ENCODE measurements at regions not wholly inside any gene's neighbourhood (a gene's known extent, or its start where the extent isn't known, plus 50 kb on each side); places are given as distances from the start of the nearest gene placed in this dataset.

DNA sequence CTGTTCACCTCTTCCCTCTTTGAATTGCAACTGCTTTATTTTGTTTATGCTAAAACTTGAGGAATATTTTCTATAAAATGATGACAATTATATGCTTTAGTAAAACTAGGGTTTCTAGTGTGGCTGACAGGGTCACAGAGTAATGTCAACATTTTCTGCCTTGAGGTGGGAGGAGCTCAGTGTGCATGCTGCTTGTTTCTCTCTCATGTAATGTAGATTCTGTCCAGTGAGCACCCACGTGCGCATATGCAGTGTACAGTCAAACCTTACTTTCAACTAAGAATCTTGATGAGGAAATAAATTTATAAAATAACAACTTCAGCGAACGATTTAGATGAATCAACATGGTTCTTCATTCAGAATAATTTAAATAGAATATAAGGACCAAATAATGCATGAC, 603.9 kb downstream of the PCDH17 start:
- Histone ChIP-seq H2AFZ (ENCODE audit: low read depth) (no peak overlapping the region), H3K27ac (ENCODE audit: low read depth in 2 of 2, low read length in 1 of 2) (no peak overlapping the region), H3K9me3 (no peaks in the 10 kb centered on the region; the same call in 1 of the 2 replicates), H3K4me3 (ENCODE audit: low read depth in 2 of 2, low read length in 1 of 2) (no peak overlapping the region), H3K27me3 (ENCODE audit: insufficient read depth) (no peaks in the 10 kb centered on the region), H3K36me3 (replicated peaks in 1 of 2; ENCODE audit: control insufficient read depth in 1 of 2, insufficient read depth in 2 of 2, low read length in 1 of 2) (no peaks in the 10 kb centered on the region), H3K9me2 (no peaks in the 10 kb centered on the region), H4K20me1 (ENCODE audit: insufficient read depth) (no peaks in the 10 kb centered on the region), H3K79me2 (ENCODE audit: insufficient read depth) (no peaks in the 10 kb centered on the region), H3K9ac (no peak overlapping the region), H3F3A (replicated peaks; ENCODE audit: insufficient read depth) (no peaks in the 10 kb centered on the region), H3K4me1 (ENCODE audit: control insufficient read depth in 1 of 2, insufficient read depth in 2 of 2, low read depth in 1 of 2, low read length in 1 of 2) (no peaks in the 10 kb centered on the region), H3K4me2 (no peak overlapping the region)
- no peak for TF ChIP-seq RFX5 (IDR thresholded peaks at IDR 0.05; ENCODE audit: low read length)
- no peak for TF ChIP-seq GATA2 (CRISPR knock-in tag; IDR thresholded peaks at IDR 0.05)
- TF ChIP-seq TCF12 (IDR thresholded peaks at IDR 0.05) = no peak
- TF ChIP-seq RAD21 (IDR thresholded peaks at IDR 0.05; ENCODE audit: low read length) = no peak
- TF ChIP-seq SIN3A (IDR thresholded peaks at IDR 0.05; ENCODE audit: borderline replicate concordance, low read depth, low read length) = no peak
- TF ChIP-seq TAF1 (IDR thresholded peaks at IDR 0.05; ENCODE audit: borderline replicate concordance, low read depth, low read length) = no peak
- TF ChIP-seq NFIC (IDR thresholded peaks at IDR 0.05; ENCODE audit: borderline replicate concordance) = no peak
- TF ChIP-seq, protein P1, sequence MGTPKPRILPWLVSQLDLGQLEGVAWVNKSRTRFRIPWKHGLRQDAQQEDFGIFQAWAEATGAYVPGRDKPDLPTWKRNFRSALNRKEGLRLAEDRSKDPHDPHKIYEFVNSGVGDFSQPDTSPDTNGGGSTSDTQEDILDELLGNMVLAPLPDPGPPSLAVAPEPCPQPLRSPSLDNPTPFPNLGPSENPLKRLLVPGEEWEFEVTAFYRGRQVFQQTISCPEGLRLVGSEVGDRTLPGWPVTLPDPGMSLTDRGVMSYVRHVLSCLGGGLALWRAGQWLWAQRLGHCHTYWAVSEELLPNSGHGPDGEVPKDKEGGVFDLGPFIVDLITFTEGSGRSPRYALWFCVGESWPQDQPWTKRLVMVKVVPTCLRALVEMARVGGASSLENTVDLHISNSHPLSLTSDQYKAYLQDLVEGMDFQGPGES (IDR thresholded peaks at IDR 0.05; ENCODE audit: low read depth, low read length) = no peak
- TF ChIP-seq ELF1 (IDR thresholded peaks at IDR 0.05) = no peak
- TF ChIP-seq, protein P2, sequence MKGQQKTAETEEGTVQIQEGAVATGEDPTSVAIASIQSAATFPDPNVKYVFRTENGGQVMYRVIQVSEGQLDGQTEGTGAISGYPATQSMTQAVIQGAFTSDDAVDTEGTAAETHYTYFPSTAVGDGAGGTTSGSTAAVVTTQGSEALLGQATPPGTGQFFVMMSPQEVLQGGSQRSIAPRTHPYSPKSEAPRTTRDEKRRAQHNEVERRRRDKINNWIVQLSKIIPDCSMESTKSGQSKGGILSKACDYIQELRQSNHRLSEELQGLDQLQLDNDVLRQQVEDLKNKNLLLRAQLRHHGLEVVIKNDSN (IDR thresholded peaks at IDR 0.05; ENCODE audit: borderline replicate concordance, low read depth) = no peak
- no peak for TF ChIP-seq MXI1 (IDR thresholded peaks at IDR 0.05; ENCODE audit: low read depth, low read length)
- no peak for TF ChIP-seq SMC3 (IDR thresholded peaks at IDR 0.05; ENCODE audit: low read depth, low read length)
- ChIA-PET CTCF (no interaction called here), POLR2A (no interaction called here)
- WGBS (ENCODE audit: low lambda C conversion rate) = 54% methylated on average over 4 of the region's 4 CpGs
- peak; percentile 8 for DNase-seq

DNA sequence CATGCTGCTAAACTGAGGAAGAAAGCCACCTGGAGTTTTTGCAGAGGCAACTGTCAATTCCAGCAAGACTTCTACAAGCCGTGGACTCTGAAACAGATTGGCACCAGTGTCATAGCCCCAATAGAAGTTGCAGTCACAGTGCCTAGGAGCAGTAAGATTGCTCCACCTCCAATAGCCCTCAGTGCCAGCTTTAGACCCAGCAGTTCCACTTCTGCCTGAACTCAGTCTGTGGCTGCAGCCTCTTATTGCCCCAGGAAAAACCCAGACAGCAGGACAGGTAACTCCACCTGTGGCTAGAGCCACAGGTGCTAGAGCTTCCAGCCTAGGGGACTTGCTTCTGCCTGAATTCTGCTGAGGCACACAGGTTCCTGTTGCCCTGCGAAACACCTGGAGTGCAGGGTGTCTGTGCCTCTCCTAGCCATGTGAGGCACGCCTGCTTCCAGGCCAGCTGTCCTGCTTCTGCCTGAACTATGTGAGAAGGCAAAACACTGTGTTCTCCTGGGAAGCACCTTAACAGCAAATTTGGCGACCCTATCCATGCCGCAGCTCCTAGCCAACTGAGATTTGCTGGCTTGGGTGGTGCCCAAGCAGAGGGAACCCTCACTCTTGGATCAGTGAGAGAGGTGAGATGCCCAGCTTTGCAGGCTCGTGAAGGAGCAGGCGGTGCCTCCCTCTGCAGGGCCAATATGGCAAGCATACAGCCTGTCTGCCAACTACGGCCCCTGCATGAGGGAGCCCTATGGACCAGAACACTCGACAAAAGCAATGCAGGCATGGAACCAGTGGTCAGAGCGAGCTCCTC, 607.6 kb downstream of the PCDH17 start:
- no peak overlapping the region for H3K27ac ChIP-seq (ENCODE audit: low read depth in 2 of 2, low read length in 1 of 2)
- H3K9me2 ChIP-seq = no peaks in the 10 kb centered on the region
- H3F3A ChIP-seq (replicated peaks; ENCODE audit: insufficient read depth) = no peaks in the 10 kb centered on the region
- no peak overlapping the region for H3K4me3 ChIP-seq (ENCODE audit: low read depth in 2 of 2, low read length in 1 of 2)
- H3K4me2 ChIP-seq = no peak overlapping the region
- no peak overlapping the region for H3K9ac ChIP-seq
- H3K4me1 ChIP-seq (ENCODE audit: control insufficient read depth in 1 of 2, insufficient read depth in 2 of 2, low read depth in 1 of 2, low read length in 1 of 2) = no peaks in the 10 kb centered on the region
- H3K27me3 ChIP-seq (ENCODE audit: insufficient read depth) = no peaks in the 10 kb centered on the region
- no peaks in the 10 kb centered on the region for H3K9me3 ChIP-seq
- no peaks in the 10 kb centered on the region for H3K79me2 ChIP-seq (ENCODE audit: insufficient read depth)
- no peak overlapping the region for H2AFZ ChIP-seq (ENCODE audit: low read depth)
- CTCF ChIA-PET = no interaction called here
- POLR2A ChIA-PET = no interaction called here
- 0% methylated on average over 1 of the region's 10 CpGs for WGBS (ENCODE audit: low lambda C conversion rate)
- no peaks in the 10 kb centered on the region for H4K20me1 ChIP-seq (ENCODE audit: insufficient read depth)
- no peak for DNase-seq
- no peak for TF ChIP-seq SMC3 (IDR thresholded peaks at IDR 0.05; ENCODE audit: low read depth, low read length)
- TF ChIP-seq EZH2phosphoT487 (IDR thresholded peaks at IDR 0.05; ENCODE audit: borderline replicate concordance, low read depth) = no peak
- no peak for TF ChIP-seq TEAD4 (IDR thresholded peaks at IDR 0.05; ENCODE audit: borderline replicate concordance, insufficient read depth)
- TF ChIP-seq RCOR1 (IDR thresholded peaks at IDR 0.05; ENCODE audit: low read length) = no peak
- no peak for TF ChIP-seq SIN3A (IDR thresholded peaks at IDR 0.05; ENCODE audit: borderline replicate concordance, low read depth, low read length)
- no peak for TF ChIP-seq ELF1 (IDR thresholded peaks at IDR 0.05)
- TF ChIP-seq TAF1 (IDR thresholded peaks at IDR 0.05; ENCODE audit: borderline replicate concordance, low read depth, low read length) = no peak
- TF ChIP-seq NFIC (IDR thresholded peaks at IDR 0.05; ENCODE audit: borderline replicate concordance) = no peak
- TF ChIP-seq, protein P3, sequence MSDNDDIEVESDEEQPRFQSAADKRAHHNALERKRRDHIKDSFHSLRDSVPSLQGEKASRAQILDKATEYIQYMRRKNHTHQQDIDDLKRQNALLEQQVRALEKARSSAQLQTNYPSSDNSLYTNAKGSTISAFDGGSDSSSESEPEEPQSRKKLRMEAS (IDR thresholded peaks at IDR 0.05; ENCODE audit: low read depth) = no peak
- no peaks in the 10 kb centered on the region for H3K36me3 ChIP-seq (replicated peaks in 1 of 2; ENCODE audit: control insufficient read depth in 1 of 2, insufficient read depth in 2 of 2, low read length in 1 of 2)
